ENCODE measurements at regions not wholly inside any gene's neighbourhood (a gene's known extent, or its start where the extent isn't known, plus 50 kb on each side); places are given as distances from the start of the nearest gene placed in this dataset.
"Not testable (repeated sequence)": the region's sequence is repeated elsewhere in the genome, so short reads cannot be mapped to it uniquely, and the experiment has no call there.

DNA sequence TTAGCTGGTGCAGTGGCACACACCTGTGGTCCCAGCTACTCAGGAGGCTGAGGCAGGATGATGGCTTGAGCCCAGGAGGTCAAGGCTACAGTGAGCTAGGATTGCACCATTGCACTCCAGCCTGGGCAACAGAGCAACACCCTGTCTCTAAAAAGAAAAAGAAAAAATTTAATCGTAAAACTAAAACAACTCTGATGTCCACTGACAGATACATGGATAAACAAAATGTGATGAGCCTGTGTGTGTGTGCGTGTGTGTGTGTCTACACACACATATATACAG, 99.6 kb downstream of the TPRA1 start:
- not testable (repeated sequence) for TF ChIP-seq POLR2A (IDR thresholded peaks at IDR 0.05; ENCODE audit: low read depth, low read length); POLR2AphosphoS5 (IDR thresholded peaks at IDR 0.05; ENCODE audit: low read depth, low read length); TAF1 (IDR thresholded peaks at IDR 0.05; ENCODE audit: borderline replicate concordance, low read depth, low read length)
